GM19025 (cell line): ENCODE measurements at regions not wholly inside any gene's neighbourhood (a gene's known extent, or its start where the extent isn't known, plus 50 kb on each side); places are given as distances from the start of the nearest gene placed in this dataset.
"Not testable (repeated sequence)": the region's sequence is repeated elsewhere in the genome, so short reads cannot be mapped to it uniquely, and the experiment has no call there.

ENCODE experiments used
- ATAC-seq: cut with Tn5 transposase; IDR thresholded peaks from one replicate; pipeline ENCODE4 v1.9.1; 2021; ENCODE audit warnings: mild to moderate bottlenecking, low read depth, moderate library complexity; ENCODE audit not compliant: unreplicated experiment

DNA sequence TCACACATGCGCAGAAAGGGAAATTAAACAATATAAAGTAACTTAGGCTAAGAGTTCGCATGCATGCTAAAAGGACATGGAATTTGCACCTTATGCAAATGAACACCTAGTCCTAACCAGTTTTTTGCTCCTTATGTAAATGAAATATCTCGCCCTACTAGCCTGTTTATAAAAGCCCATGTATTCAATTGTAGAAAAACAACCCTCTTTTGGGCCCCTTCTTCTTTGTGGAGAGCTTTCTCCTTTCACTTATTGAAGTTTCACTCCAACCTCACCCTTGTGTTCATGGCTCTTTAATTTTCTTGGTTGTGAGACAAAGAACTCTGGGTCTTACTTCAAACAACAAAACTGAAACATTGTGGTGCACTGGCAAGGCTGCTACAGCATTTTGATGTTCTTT, 333.4 kb upstream of the ATXN7L3B start:
- ATAC-seq, result no peak

- ATAC-seq, result no peak
These were observed 309.6 kb upstream of the ATXN7L3B start for GRCh38 chr12:74227846-74228545.

DNA sequence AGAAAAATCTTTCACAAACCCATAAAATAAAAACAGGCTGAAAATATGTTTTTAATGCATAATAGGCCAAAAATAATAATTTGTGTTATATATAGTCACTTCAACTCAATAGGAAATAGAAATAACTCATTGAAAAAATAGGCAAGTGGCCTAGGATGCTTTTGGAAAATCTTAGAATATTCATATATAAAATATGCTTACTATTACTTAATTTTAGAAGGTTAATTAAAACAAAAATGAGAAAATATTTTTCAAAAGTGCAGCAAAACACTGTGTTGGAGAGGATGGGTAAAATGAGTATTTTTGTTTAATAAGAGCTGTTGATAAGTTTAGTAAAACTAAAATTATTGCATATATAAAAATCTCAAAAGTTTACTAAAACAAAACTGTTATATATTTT, 308.0 kb upstream of the ATXN7L3B start:
- ATAC-seq, result no peak

DNA sequence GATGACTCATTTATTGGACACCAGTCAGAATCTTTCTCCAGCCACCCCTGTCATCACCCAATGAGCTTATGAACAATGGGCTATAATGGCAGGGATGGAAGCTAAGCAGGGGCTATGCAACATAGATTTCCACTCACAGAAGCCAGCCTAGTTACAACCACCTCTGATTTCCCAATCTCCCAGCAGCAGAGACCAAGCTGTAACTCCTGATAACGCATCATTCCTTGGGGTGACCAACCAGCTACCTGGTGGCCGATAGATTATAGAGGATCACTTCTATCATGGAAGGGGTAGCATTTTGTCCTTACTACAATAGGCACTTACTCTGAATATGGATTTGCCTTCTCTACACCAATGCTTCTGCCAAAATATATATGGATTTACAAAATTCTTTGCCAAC, 302.3 kb upstream of the ATXN7L3B start:
- no peak for ATAC-seq

DNA sequence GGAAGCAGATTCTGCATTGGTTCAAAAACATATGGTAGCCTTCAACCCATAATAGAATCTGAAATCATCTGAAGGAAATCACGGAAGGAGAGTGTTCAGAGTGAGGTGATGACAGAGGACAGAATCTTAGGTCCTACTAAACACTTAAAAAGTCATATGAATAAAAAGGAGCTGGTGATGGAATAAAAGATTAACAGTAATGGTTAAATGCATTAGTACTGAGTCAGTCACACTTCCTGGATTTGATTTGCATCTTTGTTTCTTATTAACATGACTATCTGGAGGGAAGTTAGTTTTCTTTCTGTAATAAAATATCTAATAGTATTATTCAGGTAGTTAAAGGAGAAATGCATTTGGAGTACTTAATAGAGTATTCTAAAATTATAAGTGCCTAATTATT, 296.3 kb upstream of the ATXN7L3B start:
- ATAC-seq, result no peak

- no peak for ATAC-seq
These were observed 295.5 kb upstream of the ATXN7L3B start for GRCh38 chr12:74242088-74242487.

DNA sequence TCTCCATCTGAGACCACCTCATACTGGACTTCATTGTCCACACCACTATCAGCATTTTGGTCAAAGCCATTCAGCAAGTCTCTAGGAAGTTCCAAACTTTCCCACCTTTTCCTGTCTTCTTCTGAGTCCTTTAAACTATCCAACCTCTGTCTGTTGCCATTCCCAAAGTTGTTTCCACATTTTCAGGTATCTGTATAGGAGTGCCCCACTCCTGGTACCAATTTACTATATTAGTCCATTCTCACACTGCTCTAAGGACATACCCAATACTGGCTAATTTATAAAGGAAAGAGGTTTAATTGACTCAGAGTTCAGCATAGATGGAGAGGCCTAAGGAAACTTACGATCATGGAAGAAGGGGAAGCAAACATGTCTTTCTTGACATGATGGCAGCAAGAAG, 292.2 kb upstream of the ATXN7L3B start:
- no peak for ATAC-seq

DNA sequence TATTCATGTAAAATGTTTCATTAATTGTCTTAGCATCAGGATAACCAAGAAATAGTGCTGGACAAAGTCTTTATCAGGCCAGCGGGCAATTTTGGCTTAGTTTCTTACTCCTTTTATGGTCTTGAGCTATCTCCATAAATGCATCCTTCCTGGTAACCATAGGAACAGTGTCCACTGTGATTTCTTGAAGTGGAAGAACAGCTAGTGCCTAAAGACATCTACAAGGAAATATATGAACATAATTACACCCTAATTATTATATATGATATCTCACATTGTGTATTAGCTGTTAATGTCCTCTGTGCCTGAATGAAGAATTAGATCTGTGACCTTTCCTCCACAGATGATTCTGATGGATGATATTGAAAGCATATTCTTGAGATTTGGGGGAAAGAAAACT, 286.7 kb upstream of the ATXN7L3B start:
- no peak for ATAC-seq

- ATAC-seq, result not testable (repeated sequence)
These were observed 283.8 kb upstream of the ATXN7L3B start for GRCh38 chr12:74253826-74254225.

DNA sequence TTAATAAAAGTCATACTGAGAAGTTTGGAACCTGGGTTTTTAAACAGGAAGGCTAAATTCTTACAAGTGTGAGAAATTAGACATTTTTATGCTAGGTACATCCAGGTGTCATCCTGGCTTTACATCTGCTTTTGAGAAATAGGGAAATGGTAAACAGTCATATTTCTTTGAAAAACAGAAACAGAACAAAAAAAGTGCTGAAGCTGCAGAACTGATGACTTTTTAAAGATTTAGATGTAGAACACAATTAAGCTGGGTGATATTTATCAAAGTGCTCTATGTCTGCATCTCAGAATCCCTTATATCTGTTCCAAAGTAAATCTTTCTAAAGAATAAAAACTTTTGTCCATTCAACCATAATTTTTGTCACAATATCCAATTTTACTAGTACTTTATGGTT, 282.9 kb upstream of the ATXN7L3B start:
- ATAC-seq, result no peak

- ATAC-seq, result no peak
These were observed 278.4 kb upstream of the ATXN7L3B start for GRCh38 chr12:74259199-74259598.

GRCh38 chr12:74264692-74265091, 272.9 kb upstream of the ATXN7L3B start:
- ATAC-seq, result no peak

DNA sequence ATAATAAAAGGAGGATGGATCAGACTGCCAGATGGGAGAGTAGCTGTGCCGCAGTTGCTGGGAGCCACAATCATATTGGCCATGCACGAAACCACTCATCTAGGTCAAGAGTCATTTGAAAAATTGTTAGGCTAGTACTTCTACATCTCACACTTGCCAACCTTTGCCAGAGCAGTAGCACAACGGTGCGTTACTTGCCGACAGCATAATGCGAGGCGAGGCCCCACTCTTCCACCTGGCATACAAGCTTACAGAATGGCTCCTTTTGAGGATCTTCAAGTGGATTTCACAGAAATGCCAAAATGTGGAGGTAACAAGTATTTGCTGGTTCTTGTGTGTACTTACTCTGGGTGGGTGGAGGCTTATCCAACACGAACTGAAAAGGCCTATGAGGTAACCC, 268.3 kb upstream of the ATXN7L3B start:
- not testable (repeated sequence) for ATAC-seq

DNA sequence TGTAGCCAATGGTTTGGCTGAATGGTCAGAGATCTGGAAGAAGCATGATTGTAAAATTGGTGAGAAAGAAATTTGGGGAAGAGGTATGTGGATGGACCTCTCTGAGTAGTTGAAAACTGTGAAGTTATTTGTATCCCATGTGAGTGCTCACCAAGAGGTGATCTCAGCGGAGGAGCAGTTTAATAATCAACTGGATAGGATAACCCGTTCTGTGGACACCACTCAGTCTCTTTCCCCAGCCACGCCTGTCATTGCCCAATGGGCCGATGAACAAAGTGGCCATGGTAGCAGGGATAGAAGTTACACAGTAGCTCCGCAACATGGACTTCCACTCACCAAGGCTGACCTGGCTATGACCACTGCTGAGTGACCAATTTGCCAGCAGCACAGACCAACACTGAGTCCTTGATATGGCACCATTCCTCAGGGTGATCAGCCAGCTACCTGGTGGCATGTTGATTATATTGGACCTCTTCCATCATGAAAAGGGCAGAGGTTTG, 257.4 kb upstream of the ATXN7L3B start:
- no peak for ATAC-seq

- not testable (repeated sequence) for ATAC-seq
These were observed 256.0 kb upstream of the ATXN7L3B start for GRCh38 chr12:74281401-74282180.

GRCh38 chr12:74283646-74284045, 254.0 kb upstream of the ATXN7L3B start:
- ATAC-seq, result no peak

DNA sequence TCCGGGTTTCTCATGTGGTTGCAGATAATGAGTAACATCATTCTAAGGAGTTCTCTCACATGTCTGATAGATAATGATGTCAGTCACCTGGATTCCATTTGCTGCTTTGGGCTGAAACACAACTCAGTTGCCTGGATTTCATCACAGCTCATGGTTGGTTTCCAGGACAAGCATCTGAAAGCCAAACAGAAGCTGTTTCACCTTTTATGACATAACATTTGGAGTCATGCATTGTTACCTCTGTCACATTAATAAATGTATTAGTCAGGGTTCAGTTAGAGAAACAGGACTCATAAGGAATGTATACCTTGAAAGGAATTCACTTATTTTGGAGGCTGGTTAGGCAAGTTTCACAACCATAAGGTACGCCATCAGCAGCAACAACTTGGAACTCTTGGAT, 251.9 kb upstream of the ATXN7L3B start:
- no peak for ATAC-seq

DNA sequence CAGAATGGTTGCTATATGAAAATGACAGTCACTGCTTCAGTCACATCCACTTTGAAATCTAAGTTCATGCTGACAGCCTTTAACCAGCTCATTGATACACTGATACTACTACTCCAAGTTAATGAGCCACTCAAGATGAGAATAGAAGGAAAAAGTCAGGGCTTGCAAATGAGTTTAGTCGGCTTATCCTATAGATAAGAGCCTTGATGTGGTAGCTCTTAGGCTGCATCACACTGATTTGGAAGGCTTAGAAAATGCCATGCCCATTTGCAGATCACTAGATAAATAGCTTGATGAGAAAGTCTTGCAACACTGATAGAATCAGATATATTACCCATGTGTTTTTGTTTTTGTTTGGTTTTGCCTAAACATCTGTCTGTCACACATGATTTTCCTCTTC, 251.4 kb upstream of the ATXN7L3B start:
- ATAC-seq, result no peak

- ATAC-seq, result no peak
These were observed 245.1 kb upstream of the ATXN7L3B start for GRCh38 chr12:74292351-74293194.

DNA sequence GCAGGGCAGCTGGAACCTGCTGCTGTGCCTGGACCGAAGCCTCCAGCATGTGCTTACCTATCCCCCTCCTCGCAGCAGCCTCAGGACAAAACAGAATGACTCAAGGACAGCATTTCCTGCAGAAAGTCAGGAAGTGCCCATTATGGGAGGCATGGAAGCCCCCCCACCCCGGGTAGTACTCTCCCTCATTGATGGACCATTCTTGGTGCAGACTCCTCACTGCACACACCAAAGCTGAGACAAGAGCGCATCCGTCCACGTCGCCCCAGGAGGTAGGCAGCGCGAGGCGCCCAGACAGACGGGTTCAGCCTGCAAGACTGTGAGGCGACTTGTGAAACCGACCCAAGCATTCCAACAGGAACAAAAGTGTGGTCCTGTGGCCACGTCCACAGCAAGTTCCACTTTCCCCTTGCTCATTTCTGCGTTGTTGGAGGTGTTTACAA, 243.9 kb upstream of the ATXN7L3B start:
- ATAC-seq, result no peak

- ATAC-seq, result no peak
These were observed 220.5 kb upstream of the ATXN7L3B start for GRCh38 chr12:74317078-74317601.
